Activated naive CD4-positive, alpha-beta T cell treated with anti-CD3 and anti-CD28 coated beads for 36 hours (primary cell): ENCODE measurements at regions not wholly inside any gene's neighbourhood (a gene's known extent, or its start where the extent isn't known, plus 50 kb on each side); places are given as distances from the start of the nearest gene placed in this dataset.

Experiments used
- CTCF ChIA-PET: fragments of 350-600 bp; sonication (Branson Sonifier 250); formaldehyde crosslinking; loops from one replicate; lab custom pipeline; 2021; ENCODE audit warnings: antibody characterized with exemption; lab: Charles Lee
- DNase-seq: peaks from one replicate; pipeline ENCODE4 v3.0.0-alpha.2; 2020
- H3K27ac Mint-ChIP-seq: one replicate; pipeline ENCODE4 v1.8.0; 2021; ENCODE audit warnings: mild to moderate bottlenecking, mixed read lengths
- H3K27me3 Mint-ChIP-seq: one replicate; pipeline ENCODE4 v1.8.0; 2021; ENCODE audit warnings: low read depth, mixed read lengths
- H3K36me3 Mint-ChIP-seq: one replicate; pipeline ENCODE4 v1.8.0; 2021; ENCODE audit warnings: low read depth, mixed read lengths
- H3K4me1 Mint-ChIP-seq: one replicate; pipeline ENCODE4 v1.8.0; 2021; ENCODE audit warnings: low read depth, mixed read lengths
- H3K4me3 Mint-ChIP-seq: one replicate; pipeline ENCODE4 v1.8.0; 2021; ENCODE audit warnings: mild to moderate bottlenecking, moderate library complexity, mixed read lengths
- H3K9me3 Mint-ChIP-seq: one replicate; pipeline ENCODE4 v1.8.0; 2021; ENCODE audit warnings: mixed read lengths
- intact Hi-C: fragments of 100-400 bp; cut with micrococcal nuclease; formaldehyde crosslinking; loops from one replicate; pipeline ENCODE4 v1.15.1; 2023

DNA sequence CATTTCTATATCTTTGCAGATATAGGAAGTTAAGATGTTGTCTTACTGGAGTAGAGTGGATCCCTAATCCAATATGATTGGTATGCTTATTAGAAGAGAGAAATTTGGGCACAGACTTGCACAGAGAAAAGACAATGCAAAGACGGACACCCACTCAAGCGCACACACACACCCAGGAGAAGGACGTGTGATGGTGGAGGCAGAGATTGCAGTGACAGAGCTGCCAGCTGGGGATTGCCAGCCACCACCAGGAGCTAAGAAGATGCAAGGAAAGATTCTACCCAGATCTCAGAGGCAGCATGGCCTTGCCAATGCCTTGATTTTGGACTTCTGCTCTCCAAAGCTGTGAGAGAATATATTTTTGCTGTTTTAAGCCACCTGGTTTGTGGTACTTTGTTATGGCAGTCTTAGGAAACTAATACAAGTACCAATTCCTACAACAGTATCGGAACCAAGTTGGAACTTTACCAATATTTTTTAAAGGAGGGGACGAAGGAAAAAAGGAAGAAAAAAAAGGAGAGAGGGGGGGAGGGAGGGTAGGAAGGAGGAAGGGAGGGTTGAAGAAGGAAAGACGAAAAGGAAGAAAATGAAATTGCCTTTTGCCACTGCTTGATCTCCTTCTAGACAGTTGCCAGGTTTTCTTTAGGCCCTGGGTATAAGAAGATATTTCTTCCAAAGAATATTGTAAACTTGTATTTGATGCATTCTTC, 334.0 kb downstream of the BUD13 start:
- DNase-seq, result no peak
- Mint-ChIP-seq H3K27me3 (no peaks in the 10 kb centered on the region), H3K36me3 (no peaks in the 10 kb centered on the region), H3K27ac (no peak overlapping the region), H3K4me3 (no peak overlapping the region), H3K4me1 (no peaks in the 10 kb centered on the region), H3K9me3 (peaks cover 6% of the 10 kb centered on the region)
- intact Hi-C loops, result no loop called here
- CTCF ChIA-PET, result no interaction called here

DNA sequence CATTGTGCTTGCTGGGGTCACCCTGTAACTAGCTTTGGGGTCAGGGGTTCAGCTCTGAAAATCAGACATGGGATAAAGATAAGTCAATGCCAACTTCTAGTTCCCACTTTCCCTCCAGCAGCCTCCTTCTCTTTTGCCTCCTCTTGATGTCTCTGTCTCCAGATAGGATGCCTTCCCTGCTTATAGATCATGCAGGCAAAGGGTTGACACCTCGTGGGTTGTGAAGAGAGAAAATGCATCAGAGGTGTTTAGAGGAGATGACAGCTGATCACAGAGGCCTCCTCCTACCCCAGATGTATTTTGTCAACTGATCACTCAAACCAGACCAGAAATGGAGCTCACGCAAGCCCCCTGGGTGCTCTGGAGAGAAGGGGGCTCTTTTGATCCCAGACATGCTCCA, 337.8 kb downstream of the BUD13 start:
- H3K4me3 Mint-ChIP-seq, result no peak overlapping the region
- H3K27me3 Mint-ChIP-seq, result no peaks in the 10 kb centered on the region
- H3K4me1 Mint-ChIP-seq, result no peaks in the 10 kb centered on the region
- no peaks in the 10 kb centered on the region for H3K36me3 Mint-ChIP-seq
- peaks cover 2% of the 10 kb centered on the region for H3K9me3 Mint-ChIP-seq
- H3K27ac Mint-ChIP-seq, result no peak overlapping the region
- DNase-seq, result no peak
- intact Hi-C loops, result no loop called here
- CTCF ChIA-PET, result no interaction called here

DNA sequence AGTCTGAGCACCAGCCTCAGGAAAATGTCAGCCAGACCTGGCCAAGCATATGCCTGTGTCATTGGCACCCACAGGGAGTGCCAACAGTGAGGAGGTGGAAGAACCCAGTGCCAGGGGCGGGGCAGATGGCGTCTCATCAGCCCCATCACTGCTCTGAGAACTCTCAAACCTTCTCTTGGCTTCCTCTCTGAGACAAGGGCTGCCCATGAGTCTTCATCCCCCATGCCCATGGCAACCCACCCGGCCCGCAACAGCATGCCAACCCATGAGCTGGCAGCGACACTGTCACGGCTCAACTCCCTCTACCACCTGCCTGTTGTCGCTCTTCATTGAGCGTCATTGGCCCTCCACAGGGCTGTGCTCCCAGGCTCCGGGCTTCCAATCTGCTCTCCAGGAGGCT, 340.5 kb downstream of the BUD13 start:
- intact Hi-C loops, result no loop called here
- Mint-ChIP-seq H3K4me3 (no peak overlapping the region), H3K27ac (no peak overlapping the region), H3K36me3 (no peaks in the 10 kb centered on the region), H3K27me3 (peaks cover 3% of the 10 kb centered on the region), H3K4me1 (no peaks in the 10 kb centered on the region), H3K9me3 (no peaks in the 10 kb centered on the region)
- no peak for DNase-seq
- CTCF ChIA-PET, result no interaction called here

DNA sequence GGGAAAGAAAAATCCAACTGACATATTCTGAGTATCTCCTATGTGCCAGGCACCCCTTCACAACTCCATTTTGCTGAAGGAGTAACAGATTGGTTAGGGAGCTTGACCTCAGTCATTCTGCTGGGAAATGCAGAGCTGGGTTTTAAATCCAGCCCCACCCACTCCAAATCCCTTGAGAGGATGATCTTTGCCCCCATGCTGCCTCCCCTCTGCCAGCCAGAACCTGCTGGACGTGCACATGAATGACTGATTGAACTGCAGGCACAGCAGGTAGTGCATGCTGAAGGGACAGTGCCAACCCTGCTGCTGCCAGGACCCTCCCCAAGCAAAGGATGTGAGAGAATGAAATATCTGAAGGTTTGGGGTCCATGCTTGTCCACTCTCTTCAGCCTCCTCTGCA, 340.9 kb downstream of the BUD13 start:
- Mint-ChIP-seq H3K4me1 (no peaks in the 10 kb centered on the region), H3K36me3 (no peaks in the 10 kb centered on the region), H3K9me3 (no peaks in the 10 kb centered on the region), H3K27ac (no peak overlapping the region), H3K4me3 (no peak overlapping the region), H3K27me3 (peaks cover 3% of the 10 kb centered on the region)
- no peak for DNase-seq
- CTCF ChIA-PET, result no interaction called here
- intact Hi-C loops, result no loop called here

DNA sequence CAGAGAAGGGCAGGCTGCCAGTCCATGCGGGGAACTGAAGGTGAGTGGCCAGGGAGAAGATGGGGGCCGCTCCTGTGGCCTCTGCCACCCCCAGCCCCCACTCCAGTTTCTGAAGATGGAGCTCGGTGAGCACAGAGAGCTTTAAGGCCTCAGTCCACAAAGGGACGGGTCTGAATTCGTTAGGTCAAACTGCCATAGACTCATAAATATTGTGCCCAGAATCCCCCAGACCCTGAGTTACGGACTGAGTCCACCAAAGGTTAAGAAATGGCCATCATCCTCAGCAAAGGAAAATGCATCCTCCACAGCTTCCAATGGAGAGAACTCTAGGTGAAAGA, 344.2 kb downstream of the BUD13 start:
- intact Hi-C loops, result no loop called here
- no peak overlapping the region for H3K4me3 Mint-ChIP-seq
- H3K27me3 Mint-ChIP-seq, result peaks cover 3% of the 10 kb centered on the region
- CTCF ChIA-PET, result interaction anchor here (0.7 kb wide), 1 partner anchor 53 kb away, joined by 3 read pairs; no protein-coding TSS in a partner anchor
- H3K4me1 Mint-ChIP-seq, result no peaks in the 10 kb centered on the region
- no peak overlapping the region for H3K27ac Mint-ChIP-seq
- no peaks in the 10 kb centered on the region for H3K36me3 Mint-ChIP-seq
- no peak for DNase-seq
- H3K9me3 Mint-ChIP-seq, result no peaks in the 10 kb centered on the region

DNA sequence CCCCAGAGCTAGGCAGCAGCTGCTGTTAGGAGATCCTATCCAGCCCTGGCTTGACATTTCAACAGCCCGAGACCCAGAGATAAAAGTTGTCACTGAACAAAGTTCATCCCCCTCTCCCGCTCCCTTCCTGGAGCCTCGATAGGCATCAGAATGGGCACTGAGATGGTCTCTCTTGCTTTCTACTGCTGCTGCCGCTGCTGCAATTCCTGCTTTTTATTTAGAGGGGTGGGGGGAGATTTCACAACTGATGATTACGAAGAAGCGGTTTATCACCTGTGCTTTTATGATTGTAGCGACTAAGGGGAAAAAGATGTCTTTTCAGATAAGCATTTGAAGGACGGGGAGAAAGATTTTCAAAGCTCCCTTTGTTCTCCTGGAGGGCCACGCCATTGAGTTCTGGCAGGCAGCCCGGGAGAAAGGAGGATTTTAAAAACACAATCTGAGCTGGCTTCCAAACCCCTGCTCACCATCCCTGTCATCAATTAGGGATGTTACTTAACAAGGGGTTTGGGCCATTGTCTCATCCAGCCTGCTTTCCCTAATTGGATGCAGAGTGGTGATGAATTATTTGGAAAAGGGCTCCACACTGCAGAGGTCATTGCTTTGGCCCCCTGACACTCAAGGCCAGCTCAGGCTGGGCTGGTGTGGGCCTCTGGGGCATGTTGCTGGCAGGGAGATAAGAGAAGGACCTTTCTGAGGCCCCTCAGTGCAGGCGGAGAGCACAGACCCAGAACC, 344.7 kb downstream of the BUD13 start:
- Mint-ChIP-seq H3K4me3 (no peak overlapping the region), H3K4me1 (no peaks in the 10 kb centered on the region), H3K36me3 (no peaks in the 10 kb centered on the region), H3K27ac (no peak overlapping the region), H3K27me3 (peaks cover 3% of the 10 kb centered on the region), H3K9me3 (no peaks in the 10 kb centered on the region)
- CTCF ChIA-PET, result interaction anchor here (0.7 kb wide), 1 partner anchor 53 kb away, joined by 3 read pairs; no protein-coding TSS in a partner anchor
- intact Hi-C loops, result no loop called here
- DNase-seq, result no peak

DNA sequence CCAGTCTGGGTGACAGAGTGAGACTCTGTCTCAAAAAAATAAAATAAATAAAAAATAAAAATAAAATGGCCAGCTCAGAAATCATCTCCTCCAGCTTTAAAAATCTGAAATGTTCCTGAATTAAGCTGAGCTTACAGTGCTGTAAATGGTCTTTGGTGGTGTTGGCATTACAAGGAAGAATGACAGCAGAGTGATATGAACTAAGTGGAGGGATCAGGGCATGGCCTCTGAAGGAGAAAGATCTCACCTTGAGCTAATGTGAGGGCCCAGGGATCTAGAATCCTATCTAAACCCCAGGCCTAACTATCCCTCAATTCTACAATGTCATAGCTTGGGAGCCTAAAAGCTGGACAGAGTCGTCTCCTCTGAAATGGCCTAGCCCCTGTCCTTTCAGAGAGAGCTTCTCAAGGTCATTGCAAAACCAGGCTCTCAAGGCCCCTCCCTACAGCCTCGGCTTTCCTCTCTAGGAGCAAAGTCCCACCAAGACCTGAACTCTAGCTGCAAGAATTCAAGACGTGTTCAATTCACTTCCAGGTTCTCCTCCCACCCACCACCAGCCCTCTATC, 345.4 kb downstream of the BUD13 start:
- no peaks in the 10 kb centered on the region for H3K9me3 Mint-ChIP-seq
- H3K4me1 Mint-ChIP-seq, result no peaks in the 10 kb centered on the region
- no peak for DNase-seq
- H3K27me3 Mint-ChIP-seq, result peaks cover 3% of the 10 kb centered on the region
- intact Hi-C loops, result no loop called here
- H3K4me3 Mint-ChIP-seq, result no peak overlapping the region
- no peak overlapping the region for H3K27ac Mint-ChIP-seq
- CTCF ChIA-PET, result no interaction called here
- H3K36me3 Mint-ChIP-seq, result no peaks in the 10 kb centered on the region

DNA sequence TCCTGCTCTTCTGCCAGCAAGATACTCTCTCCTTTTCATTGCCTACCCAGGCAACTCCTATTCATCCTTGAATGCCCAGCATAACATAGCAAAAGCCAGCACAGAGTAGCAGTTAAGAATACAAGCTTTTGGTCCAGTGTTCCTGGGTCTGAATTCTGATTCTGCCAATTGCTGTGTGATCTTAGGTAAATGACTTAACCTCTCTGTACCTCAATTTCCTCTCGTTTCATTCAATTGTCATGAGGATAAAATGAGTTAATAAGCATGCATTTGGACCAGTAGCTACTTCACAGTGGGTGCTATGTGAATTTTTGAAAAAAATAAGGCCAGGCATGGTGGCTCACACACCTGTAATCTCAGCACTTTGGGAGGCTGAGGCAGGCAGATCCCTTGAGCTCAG, 346.0 kb downstream of the BUD13 start:
- no peak overlapping the region for H3K4me3 Mint-ChIP-seq
- no peak overlapping the region for H3K27ac Mint-ChIP-seq
- intact Hi-C loops, result no loop called here
- H3K36me3 Mint-ChIP-seq, result no peaks in the 10 kb centered on the region
- CTCF ChIA-PET, result no interaction called here
- H3K9me3 Mint-ChIP-seq, result no peaks in the 10 kb centered on the region
- H3K27me3 Mint-ChIP-seq, result peaks cover 3% of the 10 kb centered on the region
- H3K4me1 Mint-ChIP-seq, result no peaks in the 10 kb centered on the region
- DNase-seq, result no peak

DNA sequence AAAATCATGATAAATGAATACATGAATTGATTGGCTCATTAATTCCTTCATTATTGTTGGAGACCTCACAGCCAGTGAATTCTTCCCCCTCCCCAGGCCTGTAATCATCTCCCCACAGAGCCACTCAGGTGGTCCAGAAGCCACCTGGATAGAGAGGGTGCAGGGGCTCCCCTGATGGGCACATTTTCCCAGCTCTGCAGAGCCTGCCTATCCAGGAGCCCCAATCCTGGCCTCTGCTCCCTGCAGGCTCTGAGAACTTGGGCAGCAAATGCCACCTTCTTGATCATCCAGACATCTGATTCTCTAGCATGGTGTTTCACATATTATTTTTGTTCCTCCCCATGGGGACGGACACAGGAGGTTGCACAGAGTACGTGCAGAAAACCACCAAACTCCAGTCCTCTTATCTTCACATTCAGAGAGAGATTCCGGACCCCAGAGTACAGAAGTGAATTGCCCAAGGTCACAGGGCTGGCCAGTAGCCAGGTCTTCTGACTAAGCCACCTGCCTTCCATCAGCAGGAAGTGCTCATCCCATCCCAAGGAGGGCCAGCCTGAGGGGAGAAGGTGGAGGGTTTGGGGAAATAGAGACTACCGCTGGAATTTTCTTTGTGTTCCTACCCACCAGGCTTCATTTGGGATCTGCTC, 348.0 kb downstream of the BUD13 start:
- CTCF ChIA-PET, result no interaction called here
- H3K9me3 Mint-ChIP-seq, result no peaks in the 10 kb centered on the region

DNA sequence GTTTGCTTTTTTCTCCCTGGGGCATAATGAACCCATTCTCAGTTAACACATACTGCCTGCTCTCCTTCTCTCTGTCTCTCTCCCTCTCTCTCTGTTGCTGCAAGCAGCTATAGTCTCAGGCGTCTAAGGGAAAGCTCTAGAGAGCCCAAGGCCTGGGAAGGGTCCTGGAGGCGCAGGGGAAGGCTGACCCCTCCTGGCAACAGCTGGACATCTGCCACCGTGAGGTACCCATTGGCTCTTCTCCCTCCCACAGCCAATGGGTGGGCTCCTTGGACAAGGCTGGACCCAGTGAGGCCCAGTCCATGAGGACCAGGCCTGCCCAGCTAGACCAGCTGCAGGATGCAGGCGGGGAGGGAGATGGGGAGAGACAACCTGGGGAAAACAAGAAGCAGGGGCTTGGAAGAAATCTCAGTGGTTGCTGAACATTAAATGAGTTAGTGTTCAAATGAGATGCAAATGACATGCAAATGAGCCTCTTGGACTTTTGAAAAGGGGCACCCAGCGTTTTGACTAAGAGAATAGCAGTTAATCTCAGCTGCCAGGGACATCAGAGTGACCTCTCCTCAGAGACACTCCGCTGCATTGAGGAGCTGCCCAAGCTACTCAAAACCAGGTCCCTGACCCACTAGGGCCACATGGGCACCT, 349.7 kb downstream of the BUD13 start:
- H3K9me3 Mint-ChIP-seq, result no peaks in the 10 kb centered on the region
- H3K36me3 Mint-ChIP-seq, result no peaks in the 10 kb centered on the region

More for the DNA sequence above, 348.0 kb downstream of the BUD13 start:
- Mint-ChIP-seq H3K27me3 (peaks cover 4% of the 10 kb centered on the region), H3K36me3 (no peaks in the 10 kb centered on the region), H3K27ac (no peak overlapping the region), H3K4me3 (no peak overlapping the region), H3K4me1 (no peaks in the 10 kb centered on the region)
- no peak for DNase-seq
- intact Hi-C loops, result no loop called here

DNA sequence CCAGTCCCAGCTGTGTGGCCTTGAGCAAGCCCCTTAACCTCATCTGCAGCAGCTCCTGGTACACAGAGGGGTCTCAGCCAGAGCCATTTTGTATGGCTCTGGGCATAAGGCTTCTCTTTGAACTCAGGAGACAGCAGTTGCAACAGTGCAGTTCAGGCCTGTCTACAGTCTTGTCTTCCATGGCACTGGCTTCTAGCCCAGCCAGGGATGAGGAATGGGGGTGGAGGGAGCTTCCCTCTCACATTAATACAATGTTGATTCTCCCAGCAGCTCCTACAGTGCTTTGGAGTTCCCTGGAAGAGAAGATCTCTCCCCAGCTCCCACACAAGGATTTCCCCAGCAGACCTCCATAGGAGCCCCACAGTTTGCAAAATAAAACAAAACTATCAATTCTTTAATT, 350.2 kb downstream of the BUD13 start:
- no peak for DNase-seq
- CTCF ChIA-PET, result no interaction called here
- intact Hi-C loops, result no loop called here
- Mint-ChIP-seq H3K27ac (no peak overlapping the region), H3K4me1 (no peaks in the 10 kb centered on the region), H3K4me3 (no peak overlapping the region), H3K27me3 (peaks cover 2% of the 10 kb centered on the region), H3K36me3 (no peaks in the 10 kb centered on the region), H3K9me3 (no peaks in the 10 kb centered on the region)

More for the DNA sequence above, 349.7 kb downstream of the BUD13 start:
- intact Hi-C loops, result no loop called here
- DNase-seq, result no peak
- H3K4me1 Mint-ChIP-seq, result no peaks in the 10 kb centered on the region
- no peak overlapping the region for H3K4me3 Mint-ChIP-seq
- CTCF ChIA-PET, result no interaction called here
- H3K27me3 Mint-ChIP-seq, result peaks cover 4% of the 10 kb centered on the region
- no peak overlapping the region for H3K27ac Mint-ChIP-seq

DNA sequence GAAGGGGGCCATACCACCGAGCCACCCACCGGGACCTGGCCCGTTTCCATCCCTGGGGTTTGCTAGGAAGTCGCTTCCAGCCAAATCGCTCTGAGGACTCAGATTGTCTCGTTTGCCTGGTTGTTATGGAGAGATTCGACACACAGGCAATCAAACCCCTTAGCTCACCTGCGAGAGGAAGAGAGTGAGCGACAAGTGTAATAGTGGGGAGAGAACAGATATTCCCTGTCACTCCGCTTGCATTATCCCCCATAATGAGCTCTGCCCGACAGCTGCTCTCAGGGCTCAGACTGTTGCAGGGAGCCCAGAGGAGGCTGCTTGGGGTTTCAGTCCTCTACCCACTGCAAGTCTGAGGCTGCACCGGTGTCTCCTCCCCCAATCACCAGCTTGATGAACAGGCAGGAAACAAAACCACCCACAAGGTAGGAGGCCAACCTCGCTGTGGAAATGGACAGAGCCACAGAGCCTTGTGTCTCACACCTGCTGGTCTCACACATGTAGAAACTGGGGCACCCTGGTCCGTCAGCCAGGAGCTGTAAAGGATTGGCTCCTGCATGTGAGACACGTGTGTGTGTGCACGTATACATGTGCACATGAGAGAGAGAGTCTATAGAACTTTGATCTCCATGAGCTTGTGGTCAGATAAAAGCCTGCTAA, 351.1 kb downstream of the BUD13 start:
- no peak for DNase-seq
- Mint-ChIP-seq H3K4me1 (no peaks in the 10 kb centered on the region), H3K4me3 (no peak overlapping the region), H3K9me3 (no peaks in the 10 kb centered on the region), H3K27ac (no peak overlapping the region), H3K27me3 (peaks cover 4% of the 10 kb centered on the region), H3K36me3 (no peaks in the 10 kb centered on the region)
- intact Hi-C loops, result no loop called here
- CTCF ChIA-PET, result no interaction called here
